GM19463 (cell line): ENCODE measurements at regions not wholly inside any gene's neighbourhood (a gene's known extent, or its start where the extent isn't known, plus 50 kb on each side); places are given as distances from the start of the nearest gene placed in this dataset.

ENCODE experiments used
- ATAC-seq: cut with Tn5 transposase; IDR thresholded peaks from one replicate; pipeline ENCODE4 v1.9.1; 2021; ENCODE audit warnings: mild to moderate bottlenecking, moderate library complexity; ENCODE audit not compliant: unreplicated experiment

DNA sequence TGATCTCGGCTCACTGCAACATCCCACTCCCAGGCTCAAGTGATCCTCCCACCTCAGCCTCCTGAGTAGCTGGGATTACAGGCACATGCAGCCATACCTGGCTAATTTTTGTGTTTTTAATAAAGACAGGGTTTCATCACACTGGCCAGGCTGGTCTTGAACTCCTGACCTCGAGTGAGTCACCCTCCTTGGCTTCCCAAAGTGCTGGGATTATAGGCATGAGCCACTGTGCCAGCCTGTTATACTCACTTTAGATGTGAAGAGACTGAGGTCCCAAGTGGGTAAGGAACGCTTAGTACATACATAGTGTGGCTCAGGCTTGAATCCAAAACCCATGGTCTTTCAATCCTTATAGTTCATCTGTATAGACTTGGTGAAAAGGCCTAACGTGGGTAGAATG lies 63.7 kb upstream of the EPS8L3 start:
- ATAC-seq = no peak

DNA sequence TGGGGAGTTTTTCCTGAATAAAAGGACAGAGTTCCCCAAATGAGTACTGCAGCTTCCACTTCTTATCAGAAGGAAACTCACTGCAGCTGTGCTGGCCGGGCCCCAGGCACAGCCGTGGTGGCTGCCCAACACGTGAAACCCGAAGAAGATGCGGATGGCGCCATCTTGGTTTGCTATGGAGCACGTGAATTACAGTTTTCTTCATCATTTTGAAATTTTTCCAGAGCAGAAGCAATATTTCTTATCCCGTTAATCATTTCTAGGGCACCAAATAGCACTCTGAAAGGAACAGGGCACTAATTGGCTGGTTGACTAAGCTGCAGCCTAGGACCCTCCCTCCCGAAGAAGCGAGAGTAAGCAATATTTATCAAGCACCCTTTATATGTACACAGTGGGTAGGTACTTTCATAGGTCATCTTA lies 63.2 kb upstream of the EPS8L3 start:
- no peak for ATAC-seq

DNA sequence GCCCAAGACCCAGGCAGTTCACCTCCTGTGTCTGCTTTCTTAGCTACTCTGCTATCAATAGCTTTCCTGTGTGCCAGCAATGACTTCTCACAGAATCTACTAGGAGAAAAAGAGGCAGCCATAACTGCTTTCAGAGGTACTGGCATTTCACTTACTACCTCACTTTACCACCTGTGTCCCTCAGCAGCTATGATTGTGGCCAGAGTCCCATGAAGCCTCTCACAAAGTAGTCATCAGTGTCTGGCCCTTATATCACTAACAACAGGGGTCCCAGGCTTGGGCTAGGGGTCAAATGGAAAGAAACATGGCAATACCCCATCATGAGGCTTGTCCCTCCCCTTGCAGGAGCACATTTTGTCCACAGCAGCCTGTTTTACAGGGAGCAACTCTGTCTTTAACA lies 62.7 kb upstream of the EPS8L3 start:
- no peak for ATAC-seq

DNA sequence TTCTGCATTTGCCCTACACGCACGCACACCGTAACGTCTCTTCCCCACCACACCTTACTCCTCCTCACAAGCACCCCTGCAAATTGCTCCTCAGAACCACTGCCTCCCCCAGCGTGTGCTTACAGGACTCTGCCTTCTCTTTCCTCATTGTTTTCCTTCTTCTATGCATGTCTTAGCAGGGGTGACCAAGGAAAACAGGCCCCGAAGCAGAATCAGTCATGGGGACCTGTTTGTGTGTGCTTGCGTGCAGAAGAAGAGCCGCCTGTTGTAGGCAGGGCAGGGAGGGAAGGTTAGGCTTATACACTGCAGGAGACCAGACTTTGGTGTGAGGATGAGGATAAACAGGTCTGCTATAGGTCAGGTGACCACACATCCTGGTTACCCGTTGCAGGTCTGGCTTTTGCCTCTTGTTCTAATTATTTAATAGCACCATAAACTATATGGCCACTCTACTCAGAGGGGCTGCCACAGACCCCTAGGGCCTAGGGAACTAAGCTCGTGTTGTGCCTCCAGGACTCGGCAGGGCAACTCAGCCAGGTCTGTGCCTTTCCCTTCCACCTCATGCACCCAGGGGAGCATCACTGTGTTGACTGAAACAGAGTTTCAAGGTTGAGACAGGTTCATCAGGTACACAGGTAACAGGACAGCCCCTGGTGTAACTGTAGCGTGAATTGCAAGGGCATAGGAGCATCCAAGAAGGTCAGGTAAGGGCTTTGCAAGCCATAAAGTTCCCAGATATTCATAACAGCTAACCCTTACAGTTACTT lies 60.8 kb upstream of the EPS8L3 start:
- no peak for ATAC-seq

DNA sequence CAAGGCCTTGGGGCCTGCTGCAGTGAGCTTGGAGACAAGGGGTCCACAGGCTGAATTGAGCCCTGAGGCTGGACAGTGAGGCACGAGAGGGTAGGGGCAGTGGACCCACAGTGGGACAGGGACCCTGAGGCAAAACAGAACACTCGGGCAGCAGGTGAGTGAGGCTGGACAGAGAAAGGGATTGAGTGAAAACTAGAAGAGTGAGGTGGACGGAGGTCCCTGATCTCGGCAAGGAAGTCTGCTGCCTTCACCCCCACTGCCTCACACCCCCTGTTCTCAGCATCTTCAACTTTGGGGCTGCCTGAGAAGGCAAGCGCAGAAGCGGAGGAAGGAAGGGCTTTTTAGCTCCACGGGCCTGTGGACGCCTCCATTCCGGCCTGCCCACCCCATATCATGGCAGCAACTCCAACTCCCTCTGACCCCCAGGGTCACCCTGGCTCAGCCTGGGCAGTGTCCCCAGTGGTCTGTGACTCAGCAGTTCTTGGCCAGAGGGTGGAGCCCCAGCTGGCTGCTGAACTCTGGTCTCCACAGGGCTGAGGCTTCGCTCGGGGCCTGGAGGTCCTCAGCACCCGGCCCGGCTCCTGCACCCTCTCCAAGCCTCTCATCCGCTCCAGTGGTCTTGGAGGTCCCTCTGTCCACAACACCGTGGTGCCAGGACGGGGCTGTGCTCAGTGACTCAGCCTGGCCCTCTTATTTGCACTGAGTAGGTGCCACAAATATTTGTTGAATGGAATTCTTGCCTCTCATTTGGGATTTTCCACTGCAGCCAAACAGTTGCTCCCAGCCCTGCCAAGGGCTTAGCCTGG lies 60.0 kb upstream of the EPS8L3 start:
- no peak for ATAC-seq

DNA sequence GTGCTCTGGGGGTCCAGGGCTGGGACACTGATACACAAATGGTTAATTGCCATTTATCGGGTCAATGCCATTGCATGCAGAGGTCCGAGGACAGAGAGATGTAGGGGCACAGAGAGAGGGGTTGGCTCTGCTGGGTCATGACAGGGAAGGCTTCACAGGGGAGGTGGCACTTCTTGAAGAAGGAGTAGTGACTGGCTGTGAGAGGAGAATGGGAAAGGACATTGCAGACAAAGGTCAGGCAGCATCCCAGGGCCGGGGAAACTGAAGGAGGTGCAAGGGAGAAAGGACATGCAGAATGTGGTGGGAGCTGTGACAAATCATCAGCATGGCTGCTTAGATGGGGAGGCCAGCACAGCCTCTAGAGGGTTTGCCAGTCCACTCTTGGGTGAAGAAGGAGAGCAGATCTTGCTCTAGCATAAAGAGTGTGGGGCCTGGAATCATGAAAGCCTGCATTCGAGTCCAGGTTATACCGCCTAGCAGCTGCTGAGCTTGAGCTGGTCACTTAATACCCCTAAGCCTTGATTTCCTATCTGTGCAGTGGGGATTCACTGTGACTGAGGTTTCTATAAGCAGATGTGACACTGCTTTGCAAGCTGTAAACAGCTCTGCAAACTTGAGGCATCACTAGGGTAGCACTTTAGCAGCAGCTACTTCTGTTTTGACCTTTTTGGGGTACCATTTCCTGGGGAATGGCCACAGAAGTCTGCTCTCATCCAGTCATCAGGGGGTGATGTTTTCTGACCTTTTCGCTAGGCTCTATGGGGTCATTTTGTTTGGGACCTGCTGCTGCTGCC lies 59.2 kb upstream of the EPS8L3 start:
- no peak for ATAC-seq

DNA sequence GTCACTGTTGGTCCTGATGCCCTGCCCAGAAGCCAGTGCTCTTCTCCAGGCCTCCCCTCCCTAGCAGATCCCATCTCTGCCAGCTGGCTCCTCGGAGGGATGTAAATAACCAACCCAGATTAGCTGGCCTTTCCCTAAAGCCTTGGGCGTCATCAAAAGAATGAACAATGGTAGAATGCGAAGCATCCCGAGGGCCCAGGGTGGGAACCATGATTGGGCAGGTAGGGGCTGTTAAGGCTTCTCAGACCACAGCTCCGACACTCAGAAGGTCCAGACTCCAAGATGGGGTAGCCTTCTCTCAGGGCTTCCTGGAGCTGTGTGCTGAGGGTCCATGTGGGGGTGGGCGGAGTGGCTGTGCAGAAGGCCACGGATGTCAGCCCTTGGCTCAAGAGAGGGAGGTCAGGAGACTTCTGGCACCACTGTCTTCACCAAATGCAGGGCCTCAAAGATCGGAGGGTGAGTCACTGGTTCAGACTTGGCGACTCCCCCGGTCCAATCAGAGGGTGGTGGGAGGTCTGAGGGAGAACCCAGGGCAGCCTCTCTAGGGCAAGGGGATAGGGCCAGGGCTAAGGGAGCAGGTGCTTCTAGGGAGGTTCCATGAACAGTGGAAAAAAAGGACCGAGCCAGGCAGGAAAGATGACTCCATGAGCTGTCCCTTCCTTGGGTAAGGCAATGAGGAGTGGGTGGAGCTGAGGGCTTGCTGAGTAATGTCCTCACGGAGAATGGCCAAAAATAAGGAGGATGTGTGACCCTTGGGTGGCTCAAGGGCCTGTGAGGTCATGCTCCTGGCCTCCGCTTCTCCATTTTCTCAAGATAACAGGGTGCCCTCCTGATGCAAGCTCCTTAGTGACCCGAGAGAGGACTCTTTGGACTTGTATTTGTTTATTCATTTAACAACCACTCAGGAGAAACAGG lies 58.4 kb upstream of the EPS8L3 start:
- ATAC-seq = no peak

DNA sequence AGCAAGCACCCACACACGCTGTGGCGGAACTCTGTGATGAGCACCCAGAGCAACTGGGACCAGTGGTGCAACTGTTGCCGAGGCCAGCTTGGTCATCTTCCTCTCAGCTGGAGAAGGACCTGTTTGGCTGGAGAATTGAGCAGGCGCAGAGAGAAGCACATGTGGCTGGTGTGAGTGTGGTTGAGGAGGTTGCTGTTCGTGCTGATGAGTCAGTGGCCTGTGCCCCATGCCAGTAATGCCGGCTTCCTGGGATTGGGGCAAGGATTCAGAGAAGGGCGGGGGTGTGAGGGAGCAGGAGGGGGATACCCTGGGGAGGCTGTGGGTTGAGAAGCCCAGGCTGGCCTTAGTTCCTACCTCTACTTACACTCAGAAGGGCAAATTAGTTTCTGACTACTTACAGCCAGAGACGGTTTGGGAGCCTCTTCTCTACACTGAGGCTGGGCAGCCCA lies 57.5 kb upstream of the EPS8L3 start:
- ATAC-seq = no peak

DNA sequence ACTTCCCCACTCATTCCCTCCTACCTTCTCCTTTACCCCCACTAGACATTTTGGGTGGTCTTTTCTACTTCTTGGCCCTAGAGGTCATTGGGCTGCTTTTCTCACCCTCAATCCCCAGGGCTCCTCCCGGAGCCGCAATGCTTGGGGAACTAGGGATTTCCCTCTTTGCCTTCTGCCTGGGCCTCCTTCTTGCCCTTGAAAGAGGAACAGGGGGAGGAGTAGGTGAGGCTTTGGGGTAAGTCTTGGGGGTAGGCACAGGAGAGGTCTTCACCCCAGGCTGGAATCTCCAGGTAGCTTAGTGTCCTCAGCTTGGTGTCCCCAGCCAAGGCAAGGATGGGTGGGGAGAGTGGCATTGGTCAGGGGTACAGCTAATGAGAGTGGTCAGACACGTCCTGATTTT lies 56.2 kb upstream of the EPS8L3 start:
- ATAC-seq = no peak

DNA sequence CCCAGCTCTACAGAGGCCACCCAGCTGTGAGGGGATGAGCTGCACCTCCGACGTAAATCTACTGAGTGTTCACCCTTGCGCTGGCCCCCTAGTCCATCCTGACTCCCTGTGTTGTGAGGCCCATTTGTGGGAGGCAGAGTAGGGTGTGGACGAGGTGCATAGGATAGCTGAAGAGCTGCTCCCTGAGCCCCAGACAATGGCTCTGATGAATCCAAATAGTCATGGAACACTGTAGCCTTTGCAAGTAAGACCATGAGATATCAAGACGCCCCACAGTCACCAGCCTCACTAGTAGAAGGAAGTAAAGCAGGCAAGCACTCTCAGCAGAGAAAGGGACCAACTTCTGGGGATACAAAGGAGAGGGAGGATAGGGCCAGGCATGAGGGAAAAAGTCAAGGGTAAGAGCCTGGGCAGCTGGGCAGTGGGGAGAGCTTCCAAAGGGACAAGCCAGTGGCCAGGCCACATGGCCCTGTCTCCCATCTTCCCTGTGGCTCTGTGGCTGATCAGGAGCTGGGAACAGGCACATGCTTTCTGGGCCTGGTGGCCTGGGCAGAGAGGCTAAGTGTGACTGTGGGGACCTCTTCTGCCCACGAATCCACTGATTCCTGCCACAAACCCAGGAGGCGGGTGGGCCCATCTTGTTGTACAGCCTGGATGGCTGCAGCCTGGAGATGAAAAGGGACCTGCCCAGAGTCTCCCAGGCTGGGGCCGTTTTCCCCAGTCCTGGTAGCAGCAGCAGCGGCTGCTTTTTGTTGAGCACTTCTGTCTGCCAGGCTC lies 55.5 kb upstream of the EPS8L3 start:
- ATAC-seq = no peak

DNA sequence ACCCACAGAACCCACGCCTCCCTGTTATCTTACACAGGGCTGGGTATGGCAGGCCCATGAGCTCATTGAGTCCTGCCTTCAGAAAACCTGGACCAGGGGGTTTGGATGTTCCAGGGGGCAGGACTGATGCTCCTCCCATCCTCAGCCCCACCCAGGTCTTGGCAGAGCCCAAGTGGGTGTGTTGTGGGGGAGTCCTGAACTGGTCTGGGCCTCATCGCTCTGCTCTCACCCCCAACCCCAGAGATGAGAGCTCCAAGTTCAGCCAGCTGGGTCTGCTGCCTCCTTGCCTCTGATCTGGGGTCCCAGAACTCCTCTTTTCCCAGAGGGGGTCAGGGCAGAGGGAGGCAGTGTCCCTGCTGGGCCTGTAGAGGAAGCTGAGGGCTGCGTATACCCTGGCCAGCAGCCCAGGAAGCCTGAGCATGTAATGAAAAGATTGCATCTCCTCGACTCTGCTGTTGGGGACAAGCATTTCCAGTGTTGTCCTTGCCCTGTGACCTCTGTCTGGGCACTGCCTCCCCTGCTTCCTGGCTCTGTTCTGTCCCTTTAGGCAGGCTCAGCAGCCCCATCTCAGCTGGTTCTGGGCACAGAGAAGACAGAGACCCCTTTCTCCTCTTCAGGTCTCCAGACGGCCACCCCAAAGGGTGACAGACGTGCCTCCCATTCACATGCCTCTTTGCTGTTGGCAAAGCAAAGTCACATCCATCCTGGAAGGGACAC lies 54.7 kb upstream of the EPS8L3 start:
- no peak for ATAC-seq

DNA sequence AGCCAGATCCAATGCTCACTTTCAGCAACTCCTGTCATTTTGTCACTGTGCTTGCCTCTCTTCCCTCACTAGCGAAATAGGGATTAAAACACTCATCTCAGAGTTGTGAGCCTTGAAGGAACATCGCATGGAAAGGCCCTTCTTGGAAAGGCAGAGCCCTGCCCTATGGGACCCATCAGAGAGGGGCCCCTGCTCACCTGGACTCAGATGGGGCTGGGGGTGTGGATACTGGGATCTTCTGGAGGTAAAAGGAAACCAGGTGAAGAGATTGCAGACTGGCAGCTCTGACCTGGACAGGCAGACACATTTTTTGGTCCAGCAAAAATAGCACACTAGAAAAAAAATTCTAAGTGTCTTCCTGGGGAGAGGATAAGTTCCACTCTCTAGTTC lies 54.2 kb upstream of the EPS8L3 start:
- ATAC-seq = no peak

DNA sequence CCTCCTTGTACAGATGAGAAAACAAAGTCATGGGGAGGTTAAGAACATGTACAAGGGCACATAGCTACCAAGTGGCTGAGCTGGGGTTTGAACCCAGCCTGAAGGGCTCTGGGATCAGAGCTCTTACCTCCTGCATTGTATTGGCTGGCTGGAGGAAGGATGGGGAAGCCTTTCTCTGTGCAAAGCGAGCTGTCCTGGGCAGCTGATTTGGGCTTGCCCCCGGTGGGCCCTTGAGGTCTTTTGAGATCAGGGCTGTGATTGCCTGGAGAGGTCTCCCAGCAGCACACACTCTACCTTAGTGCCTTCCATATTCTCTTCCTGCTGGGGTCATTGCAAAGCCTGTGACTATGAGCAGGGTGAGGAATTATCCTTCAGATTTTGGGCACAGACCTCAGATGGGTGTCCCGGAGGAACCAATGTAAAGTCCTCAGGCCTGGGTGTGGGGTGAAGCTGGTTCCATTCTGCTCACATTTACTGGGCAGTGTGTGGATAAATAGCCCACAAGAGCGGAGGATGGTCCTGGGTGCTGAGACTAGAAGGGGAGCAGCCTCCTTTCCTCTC lies 53.3 kb upstream of the EPS8L3 start:
- ATAC-seq = no peak

DNA sequence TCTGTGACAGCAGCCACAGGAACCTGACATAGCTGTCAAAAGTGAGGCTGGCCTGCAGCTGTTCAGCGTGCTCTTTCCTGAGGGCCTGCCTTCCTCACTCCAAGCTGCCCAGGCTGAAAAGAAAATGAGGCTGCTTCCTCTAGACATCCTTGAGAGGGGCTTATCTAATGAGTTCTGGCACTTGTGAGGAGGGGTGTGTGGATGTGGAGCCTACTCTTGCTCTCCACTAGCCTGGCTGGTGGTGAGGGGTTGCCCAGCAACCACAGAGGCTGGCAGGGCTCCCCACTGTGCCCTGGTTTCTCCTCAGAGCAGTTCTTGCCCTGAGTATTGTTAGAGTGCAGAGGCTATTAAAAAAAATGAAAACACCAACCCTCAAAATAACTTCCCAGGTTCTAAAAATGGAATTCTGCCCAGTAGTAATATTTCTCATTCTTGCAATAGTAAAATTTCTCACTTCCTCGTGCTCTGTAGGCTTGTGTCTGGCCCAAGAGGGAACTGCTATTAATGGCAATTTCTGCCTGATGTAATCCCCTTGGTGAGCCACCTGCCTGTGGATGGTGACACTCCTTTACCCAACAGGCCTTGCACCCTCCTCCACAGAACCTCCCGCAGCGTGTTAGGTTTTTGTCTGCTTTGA lies 52.6 kb upstream of the EPS8L3 start:
- peak; percentile 90 for ATAC-seq

DNA sequence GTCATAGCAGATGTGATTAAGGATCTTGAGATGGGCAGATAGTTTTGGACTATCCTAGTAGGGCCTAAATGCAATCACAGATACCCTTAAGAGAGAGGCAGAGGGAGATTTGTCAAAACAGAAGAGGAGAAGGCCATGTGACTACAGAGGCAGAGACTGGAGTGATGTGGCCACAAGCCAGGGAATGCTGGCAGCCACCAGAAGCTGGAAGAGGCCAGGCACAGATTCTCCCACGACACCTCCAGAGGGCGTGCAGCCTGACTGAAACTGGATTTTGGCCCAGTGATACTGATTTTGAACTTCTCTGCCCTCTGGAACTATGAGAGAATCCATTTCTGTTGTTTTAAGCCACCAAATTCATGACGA lies 52.1 kb upstream of the EPS8L3 start:
- ATAC-seq = no peak

DNA sequence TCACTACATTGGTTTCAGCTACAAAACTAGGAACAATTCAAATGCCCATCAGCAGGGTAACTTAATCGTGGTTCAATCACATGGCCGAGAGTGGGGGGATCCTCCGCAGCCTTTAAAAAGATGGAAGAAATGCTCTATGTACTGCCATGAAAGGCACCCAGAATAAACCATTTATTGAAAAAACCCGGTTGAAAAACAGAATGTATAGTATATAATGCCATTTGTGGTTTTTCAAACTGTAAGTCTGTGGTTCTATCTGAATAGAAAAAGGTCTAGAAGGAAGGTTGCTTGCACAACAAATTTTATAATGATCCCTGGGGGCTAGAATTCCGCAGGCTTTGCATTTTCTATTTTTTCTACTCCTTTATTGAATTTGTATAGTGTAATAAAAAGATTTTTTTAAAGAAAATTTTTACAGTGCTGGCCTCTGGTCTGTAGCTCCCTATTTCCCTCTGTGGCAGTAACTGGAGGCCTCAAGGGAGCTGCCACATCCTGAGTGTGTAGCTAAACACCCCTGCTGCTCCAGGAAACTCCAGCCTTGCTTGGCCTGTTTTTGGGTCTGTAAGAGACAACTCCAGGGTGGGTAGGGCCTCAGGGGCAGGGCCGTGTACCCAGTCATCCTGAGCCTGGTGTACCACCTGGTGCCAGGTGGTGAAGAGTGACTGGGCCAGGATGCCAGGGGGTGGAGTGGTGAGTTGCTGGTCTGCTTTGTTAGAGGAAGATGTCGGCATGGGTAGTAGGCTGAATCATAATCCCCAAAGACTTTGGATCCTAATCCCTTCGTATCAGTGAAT lies 51.5 kb upstream of the EPS8L3 start:
- ATAC-seq = no peak

DNA sequence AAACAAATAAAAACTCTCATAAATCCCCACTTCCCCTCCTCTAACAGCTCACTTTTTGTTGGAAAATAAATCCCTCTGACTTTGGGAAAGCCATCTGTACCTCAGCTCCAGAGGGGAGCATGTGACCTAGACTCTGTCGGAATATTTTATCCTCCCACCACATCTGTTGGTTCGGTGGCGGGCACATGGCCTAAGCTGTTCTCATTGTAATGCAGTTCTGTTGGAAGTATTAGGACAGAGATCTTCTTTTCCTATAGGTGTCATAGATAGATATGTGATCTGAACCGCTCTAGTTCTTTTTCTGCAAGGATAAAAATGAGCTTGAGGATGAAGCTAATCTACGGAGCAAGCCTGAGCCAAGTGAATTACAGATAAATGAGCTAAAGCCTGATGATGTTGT lies 50.5 kb upstream of the EPS8L3 start:
- ATAC-seq = no peak
